GM19351 (cell line): ENCODE measurements at regions not wholly inside any gene's neighbourhood (a gene's known extent, or its start where the extent isn't known, plus 50 kb on each side); places are given as distances from the start of the nearest gene placed in this dataset.
"Not testable (repeated sequence)": the region's sequence is repeated elsewhere in the genome, so short reads cannot be mapped to it uniquely, and the experiment has no call there.

ENCODE experiments used
- ATAC-seq: cut with Tn5 transposase; IDR thresholded peaks from one replicate; pipeline ENCODE4 v1.9.1; 2021; ENCODE audit warnings: mild to moderate bottlenecking, moderate library complexity; ENCODE audit not compliant: unreplicated experiment

GRCh38 chr18:41071826-41072225 is 883.2 kb upstream of the PIK3C3 start:
- ATAC-seq: no peak

GRCh38 chr18:41069167-41069566 is 885.9 kb upstream of the PIK3C3 start:
- no peak for ATAC-seq

GRCh38 chr18:41064916-41065315 is 890.1 kb upstream of the PIK3C3 start:
- no peak for ATAC-seq

GRCh38 chr18:41060967-41061366 is 894.1 kb upstream of the PIK3C3 start:
- ATAC-seq: no peak

- no peak for ATAC-seq
Measured at GRCh38 chr18:41059126-41059415, 896.0 kb upstream of the PIK3C3 start.

DNA sequence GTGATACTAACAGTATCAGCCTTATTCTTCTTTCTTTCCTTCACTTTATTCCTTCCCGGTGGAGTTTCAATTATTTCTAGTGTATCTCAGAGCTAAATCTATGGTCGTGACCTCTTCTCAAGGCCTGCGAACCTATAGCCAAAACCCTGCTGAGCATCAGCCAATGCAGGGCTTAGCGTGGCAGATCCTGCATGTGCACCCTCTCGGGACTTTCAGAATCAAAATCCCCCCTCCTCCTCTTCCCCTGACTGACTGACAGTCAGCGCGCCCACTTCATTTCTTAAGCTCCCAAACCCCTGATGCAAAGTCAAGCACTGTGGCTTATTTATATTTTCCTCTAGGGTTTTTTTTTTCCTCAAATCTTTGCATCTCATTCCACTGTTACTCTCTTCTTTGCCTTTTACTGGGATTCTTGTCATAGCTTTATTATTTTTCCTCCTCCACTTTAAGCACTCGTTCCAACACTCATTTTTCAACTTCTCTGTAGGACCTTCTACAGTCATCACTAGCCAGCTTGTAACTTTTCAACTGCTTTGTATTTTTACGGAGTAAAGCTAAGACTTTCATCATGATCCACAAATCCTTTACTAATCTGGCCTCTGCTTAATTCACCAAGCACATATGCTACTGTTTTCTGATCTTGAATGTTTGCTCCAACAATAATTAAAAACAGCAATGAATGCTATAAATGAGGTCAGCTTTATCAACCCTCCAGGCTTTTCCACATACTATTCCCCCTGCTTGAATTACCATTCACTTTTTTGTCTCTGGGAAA is 896.5 kb upstream of the PIK3C3 start:
- ATAC-seq: no peak

- no peak for ATAC-seq
Measured at GRCh38 chr18:41052625-41053024, 902.4 kb upstream of the PIK3C3 start.

DNA sequence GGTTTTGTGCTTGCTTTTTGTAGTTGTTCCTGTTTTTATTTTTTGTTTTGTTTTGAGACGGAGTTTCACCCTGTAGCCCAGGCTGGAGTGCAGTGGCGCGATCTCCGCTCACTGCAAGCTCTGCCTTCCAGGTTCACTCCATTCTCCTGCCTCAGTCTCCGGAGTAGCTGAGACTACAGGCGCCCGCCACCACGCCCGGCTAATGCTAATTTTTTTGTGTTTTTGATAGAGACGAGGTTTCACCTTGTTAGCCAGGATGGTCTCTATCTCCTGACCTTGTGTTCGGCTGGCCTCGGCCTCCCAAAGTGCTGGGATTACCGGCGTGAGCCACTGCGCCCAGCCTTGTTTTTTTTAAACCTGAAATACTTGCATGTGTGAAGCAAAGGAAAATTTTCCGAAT is 908.8 kb upstream of the PIK3C3 start:
- not testable (repeated sequence) for ATAC-seq

GRCh38 chr18:41043876-41044275 is 911.2 kb upstream of the PIK3C3 start:
- no peak for ATAC-seq

DNA sequence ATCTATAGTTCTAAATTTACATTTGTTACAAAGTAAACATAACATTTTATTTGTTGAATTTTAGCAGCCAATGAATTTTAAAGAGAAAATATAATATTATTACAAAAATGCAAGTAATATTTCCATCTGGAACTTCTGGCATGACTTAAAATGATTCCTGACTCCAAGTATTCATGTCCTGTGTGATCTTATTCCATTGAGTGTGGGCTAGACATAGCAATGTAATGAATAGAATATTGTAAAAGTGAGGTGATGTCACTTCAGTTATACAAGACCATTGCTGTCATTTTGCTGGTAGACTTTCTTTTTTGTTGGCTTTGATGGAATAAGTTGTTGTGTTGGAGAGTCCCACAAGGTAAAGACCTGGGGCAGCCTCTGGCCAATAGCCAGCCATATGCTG is 912.2 kb upstream of the PIK3C3 start:
- ATAC-seq: no peak

GRCh38 chr18:41038071-41038470 is 917.0 kb upstream of the PIK3C3 start:
- ATAC-seq: no peak

- ATAC-seq: no peak
Measured at GRCh38 chr18:41036346-41036745, 918.7 kb upstream of the PIK3C3 start.

- no peak for ATAC-seq
Measured at GRCh38 chr18:41034413-41034812, 920.6 kb upstream of the PIK3C3 start.

GRCh38 chr18:41025666-41026065 is 929.4 kb upstream of the PIK3C3 start:
- no peak for ATAC-seq

GRCh38 chr18:41024792-41025191 is 930.2 kb upstream of the PIK3C3 start:
- ATAC-seq: no peak

GRCh38 chr18:41022484-41022883 is 932.5 kb upstream of the PIK3C3 start:
- ATAC-seq: no peak

- ATAC-seq: no peak
Measured at GRCh38 chr18:41021089-41021488, 933.9 kb upstream of the PIK3C3 start.

GRCh38 chr18:41012194-41012593 is 942.8 kb upstream of the PIK3C3 start:
- ATAC-seq: no peak

DNA sequence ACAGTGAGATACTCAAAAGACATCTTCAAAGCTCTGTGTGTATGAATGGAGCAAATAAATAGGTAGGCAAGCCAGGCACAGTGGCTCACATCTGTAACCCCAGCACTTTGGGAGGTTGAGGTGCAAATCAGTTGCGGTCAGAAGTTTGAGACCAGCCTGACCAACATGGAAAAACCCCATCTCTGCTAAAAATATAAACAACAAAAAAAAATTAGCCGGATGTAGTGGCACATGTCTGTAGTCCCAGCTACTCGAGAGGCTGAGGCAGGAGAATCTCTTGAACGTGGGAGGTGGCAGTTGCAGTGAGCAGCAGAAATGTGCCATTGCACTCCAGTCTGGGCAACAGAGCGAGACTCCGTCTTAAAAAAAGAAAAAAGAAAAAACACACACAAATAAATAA is 945.1 kb upstream of the PIK3C3 start:
- no peak for ATAC-seq

DNA sequence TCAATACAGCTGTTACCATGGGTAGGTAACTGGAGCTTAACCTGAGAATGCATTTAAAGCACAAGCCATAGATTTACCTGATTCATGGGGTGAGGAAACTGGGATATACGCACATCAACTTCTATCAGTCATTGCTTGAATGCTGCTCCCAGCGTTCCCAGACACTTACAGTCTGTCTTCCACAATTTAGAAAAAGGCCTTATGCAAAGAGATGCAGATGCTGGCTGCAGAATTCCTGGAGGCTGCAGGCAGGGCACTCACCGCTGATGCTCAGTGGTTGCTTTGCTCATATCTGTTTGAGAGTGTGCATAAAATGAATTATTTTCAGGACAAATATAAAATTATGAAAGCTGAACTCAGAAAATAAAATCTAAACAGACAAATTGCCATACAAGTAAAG is 950.7 kb upstream of the PIK3C3 start:
- no peak for ATAC-seq

DNA sequence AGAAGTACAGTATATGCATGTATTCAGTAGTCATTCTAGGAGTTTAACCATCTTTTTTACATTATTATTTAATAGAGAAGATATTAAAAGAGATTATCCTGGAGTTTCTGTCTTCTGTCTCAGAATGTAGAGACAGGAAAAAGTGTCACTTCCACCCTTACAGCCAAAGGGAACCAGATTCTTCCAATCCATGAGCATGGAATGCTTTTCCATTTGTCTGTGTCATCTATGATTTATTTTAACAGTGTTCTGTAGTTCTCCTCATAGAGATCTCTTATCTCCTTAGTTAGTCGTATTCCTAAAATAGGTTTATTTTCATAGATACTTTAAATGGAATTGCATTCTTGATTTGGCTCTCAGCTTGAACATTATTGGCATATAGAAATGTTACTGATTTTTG is 959.5 kb upstream of the PIK3C3 start:
- ATAC-seq: no peak

DNA sequence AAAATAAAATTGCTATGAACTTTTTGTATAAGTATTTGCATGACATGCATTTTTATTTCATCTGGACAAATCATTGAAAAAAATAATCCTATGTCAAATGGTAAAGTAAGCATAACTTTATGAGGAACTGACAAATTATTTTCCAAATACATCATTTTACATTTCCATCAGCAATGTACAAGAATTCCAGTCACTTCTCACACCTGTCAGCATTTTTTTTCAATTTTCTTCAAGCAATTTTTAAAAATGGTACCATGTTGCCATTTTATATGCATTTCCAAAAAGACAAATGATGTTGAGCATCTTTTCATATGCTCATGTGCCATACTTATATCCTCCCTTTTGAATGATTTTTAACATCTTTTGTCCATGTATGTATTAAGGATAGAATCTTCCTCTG is 961.7 kb upstream of the PIK3C3 start:
- no peak for ATAC-seq

DNA sequence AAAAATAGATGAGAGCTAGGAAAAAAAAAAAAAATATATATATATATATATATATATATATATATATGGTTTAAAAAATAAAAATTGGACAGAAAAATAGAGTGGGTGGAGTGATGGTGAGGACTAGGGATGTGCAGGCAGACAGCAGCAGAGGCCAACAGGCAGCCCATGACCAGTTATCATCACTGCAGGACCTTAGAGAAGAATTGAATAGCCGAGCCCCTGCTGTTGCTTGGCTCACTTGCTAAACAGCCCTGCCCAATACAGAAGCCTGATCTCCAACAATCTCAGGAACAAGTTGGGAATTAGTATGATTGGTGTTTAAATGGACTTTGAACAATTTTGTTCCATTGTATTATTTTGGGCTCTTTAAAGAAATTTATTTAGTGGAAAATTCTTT is 967.5 kb upstream of the PIK3C3 start:
- ATAC-seq: no peak
